Hematopoietic multipotent progenitor cell treated with erythropoietin and hydrocortisone succinate and interleukin-3 and kit ligand, for 15 days (in vitro differentiated cells): ENCODE measurements at regions not wholly inside any gene's neighbourhood (a gene's known extent, or its start where the extent isn't known, plus 50 kb on each side); places are given as distances from the start of the nearest gene placed in this dataset.
"Not testable (repeated sequence)": the region's sequence is repeated elsewhere in the genome, so short reads cannot be mapped to it uniquely, and the experiment has no call there.

Source experiments
- DNase-seq: peaks from one replicate; pipeline ENCODE4 v3.0.0-alpha.2; 2015; ENCODE audit warnings: low spot score

DNA sequence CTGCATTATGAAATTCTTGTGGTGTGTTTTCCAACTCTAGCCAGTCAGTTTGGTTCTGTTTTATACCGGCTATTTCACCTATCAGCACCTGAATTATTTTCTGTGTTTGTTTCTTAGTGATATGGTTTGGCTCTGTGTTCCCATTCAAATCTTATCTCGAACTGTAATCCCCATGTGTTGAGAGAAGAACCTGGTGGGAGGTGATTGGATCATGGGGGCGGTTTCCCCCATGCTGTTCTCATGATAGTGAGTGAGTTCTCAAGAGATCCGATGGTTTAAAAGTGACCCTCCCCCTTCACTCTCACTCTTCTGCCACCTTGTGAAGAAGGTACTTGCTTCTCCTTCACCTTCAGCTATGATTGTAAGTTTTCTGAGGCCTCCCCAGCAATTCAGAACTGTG, 1006.2 kb upstream of the FOXG1 start:
- not testable (repeated sequence) for DNase-seq

DNA sequence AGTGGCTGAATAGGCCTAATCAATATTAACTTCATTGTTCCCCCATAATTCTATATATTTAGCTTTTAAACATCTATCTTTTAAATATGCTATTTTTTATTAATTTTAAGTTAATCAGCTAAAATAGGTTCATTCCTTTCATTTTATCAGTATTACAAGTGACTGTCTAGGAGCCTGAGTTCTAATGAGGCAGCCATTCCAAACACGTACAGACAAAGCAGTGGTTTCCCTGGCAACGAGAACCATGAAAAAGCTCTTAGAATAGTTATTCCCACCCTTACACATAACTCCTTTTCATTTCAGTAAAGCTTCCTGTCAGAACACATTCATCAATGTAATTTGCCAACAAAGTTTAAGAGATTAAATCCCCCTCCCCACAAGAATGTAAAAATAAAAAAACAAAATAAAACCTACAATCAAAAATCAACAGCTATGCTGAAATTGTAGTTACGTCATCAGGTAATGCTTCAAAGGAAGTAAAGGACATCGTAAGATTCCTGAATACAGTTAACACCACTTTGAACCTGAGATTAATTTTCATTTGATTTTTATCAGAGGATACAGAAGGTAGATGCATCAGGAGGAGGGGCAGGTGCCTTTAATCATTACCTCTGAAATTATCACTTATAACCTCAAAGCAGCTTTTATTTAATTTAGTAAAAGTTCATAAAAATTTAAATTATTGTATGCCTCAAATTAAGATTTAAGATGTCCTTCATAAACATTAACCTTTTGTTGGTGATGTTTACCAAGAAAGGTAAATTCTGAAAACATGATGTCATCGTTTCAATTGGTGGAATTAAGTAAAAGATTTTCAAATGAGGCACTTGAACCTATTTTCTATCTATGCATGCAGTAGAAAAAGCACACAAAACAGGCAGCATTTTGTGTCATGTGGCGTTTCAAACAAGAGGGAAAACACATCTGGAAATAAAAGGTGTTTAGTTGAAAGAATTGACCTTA, 967.2 kb upstream of the FOXG1 start:
- DNase-seq, result not testable (repeated sequence)

GRCh38 chr14:27817746-27818430, 948.7 kb upstream of the FOXG1 start:
- DNase-seq, result not testable (repeated sequence)

DNA sequence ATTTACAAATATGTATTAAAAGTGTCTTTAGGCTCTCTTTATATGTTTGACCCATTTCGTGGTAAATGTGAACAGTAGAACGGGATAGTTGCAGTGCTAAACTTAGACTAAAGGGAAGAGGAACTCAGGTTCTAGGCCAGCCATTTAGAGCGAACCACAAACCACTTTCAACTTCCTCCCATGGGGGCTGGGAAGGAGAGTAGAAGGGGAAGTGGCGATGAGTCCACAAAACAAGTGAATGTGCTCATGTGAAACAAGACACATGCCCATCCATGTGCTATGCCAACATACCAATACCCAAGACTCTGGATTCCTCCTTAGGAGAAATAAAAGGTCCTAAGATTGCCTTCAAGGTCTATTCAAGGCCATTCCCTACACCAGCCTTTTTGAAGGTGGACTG, 940.4 kb upstream of the FOXG1 start:
- not testable (repeated sequence) for DNase-seq

DNA sequence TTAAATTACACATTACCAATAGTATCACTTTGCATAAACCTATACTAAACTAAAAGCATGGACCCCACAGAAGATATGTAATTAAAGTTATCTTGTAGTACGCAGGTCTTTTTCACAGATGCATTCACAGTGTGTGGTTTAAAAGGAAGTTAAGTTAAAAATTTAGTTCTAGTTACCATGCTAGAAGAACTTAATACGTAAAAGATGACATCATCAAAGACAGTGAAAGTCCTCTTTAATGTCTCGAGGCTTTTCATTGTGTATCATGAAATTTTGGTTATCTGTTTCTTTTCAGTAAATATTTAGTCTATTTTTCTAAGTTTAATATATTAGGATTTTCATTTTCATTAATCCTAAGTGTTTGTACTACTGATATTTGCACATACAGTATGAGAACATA, 934.6 kb upstream of the FOXG1 start:
- not testable (repeated sequence) for DNase-seq

GRCh38 chr14:27833001-27833400, 933.6 kb upstream of the FOXG1 start:
- not testable (repeated sequence) for DNase-seq

DNA sequence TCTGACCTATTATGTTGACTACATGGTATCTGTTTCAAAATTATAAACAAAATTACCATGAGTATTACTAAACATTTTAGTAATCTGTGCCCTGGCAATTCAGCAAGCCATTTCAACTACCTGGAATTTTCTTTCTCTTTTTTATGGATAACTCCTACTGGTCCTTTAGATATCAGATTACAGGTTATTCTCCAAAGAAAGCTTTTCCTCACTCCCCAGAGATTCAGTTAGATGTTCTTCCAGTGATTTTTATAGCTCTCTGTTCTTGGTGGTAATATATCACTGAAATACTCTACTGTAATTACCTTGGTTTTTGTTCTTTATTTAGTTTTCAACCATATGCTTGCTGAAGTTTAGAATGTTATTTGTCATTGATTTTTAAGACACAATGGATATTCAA, 930.2 kb upstream of the FOXG1 start:
- no peak for DNase-seq

DNA sequence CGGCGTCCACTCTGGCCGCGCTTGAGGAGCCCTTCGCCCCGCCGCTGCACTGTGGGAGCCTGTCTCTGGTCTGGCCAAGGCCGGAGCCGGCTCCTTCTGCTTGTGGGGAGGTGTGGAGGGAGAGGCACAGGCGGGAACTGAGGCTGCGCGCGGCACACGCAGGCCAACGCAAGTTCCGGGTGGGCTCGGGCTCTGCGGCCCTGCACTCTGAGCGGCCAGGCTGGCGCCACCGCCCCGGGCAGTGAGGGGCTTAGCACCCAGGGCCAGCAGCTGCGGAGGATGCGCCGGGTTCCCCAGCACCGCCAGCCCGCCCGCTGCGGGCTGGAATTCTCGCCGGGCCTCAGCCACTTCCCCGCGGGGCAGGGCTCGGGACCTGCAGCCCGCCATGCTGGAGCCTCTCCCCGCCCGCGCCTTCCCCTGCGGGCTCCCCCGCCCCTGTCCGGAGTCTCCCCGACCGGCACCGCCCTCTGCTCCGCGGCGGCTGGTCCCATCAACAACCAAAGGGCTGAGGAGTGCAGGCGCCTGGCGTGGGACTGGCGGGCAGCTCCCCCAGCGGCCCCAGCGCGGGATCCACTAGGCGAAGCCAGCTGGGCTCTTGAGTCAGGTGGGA, 921.2 kb upstream of the FOXG1 start:
- DNase-seq, result no peak

DNA sequence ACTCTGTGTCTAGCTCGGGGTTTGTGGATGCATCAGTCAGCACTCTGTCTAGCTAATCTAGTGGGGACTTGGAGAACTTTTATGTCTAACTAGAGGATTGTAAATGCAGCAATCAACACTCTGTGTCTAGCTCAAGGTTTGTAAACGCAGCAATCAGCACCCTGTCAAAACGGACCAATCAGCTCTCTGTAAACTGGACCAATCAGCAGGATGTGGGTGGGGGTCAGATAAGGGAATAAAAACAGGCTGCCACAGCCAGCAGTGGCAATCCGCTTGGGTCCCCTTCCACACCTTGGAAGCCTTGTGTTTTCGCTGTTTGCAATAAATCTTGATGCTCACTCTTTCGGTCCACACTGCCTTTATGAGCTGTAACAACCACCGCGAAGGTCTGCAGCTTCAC, 920.7 kb upstream of the FOXG1 start:
- DNase-seq, result no peak

DNA sequence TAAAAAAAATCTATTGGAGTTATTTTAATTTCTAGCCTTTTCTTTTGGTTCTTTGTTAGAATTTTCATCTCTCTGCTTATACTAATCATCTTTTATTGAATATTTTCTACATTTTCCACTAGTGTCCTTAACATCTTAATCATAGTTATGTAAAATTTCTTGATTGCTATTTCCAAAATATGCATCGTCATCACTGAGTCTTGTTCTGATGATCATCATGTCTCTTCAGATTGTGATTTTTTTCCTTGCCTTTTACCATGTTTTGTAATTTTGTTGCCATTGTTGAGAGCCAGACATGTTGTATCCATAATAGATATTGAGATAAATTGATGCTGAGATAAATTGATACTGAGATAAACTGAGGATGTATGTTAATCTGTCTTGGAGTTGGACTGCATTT, 919.1 kb upstream of the FOXG1 start:
- not testable (repeated sequence) for DNase-seq

- not testable (repeated sequence) for DNase-seq
Observed at GRCh38 chr14:27849193-27849592, 917.4 kb upstream of the FOXG1 start.

- DNase-seq, result no peak
Observed at GRCh38 chr14:27862684-27863083, 903.9 kb upstream of the FOXG1 start.

GRCh38 chr14:27863166-27863565, 903.4 kb upstream of the FOXG1 start:
- no peak for DNase-seq

GRCh38 chr14:27881063-27881462, 885.5 kb upstream of the FOXG1 start:
- no peak for DNase-seq

DNA sequence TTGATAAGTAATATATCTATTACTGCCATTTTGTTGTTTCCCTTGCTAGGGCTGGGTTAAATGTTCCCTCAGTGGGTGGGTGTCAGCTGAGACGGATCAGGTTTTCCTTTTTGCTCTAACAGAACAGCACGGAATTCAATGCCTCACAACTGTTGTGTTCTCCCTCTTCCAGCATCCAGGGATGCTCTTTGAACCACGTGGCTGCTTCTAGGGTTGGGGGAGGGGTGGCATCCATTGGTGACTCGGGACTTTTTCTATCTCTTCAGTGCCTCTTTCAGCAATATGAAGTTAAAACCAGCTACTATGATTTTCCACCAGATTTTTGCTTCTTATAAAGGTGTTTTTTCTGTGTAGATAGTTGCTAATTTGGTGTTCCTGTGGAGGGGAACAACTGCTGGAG, 884.9 kb upstream of the FOXG1 start:
- DNase-seq, result no peak

- no peak for DNase-seq
Observed at GRCh38 chr14:27886256-27886655, 880.3 kb upstream of the FOXG1 start.

DNA sequence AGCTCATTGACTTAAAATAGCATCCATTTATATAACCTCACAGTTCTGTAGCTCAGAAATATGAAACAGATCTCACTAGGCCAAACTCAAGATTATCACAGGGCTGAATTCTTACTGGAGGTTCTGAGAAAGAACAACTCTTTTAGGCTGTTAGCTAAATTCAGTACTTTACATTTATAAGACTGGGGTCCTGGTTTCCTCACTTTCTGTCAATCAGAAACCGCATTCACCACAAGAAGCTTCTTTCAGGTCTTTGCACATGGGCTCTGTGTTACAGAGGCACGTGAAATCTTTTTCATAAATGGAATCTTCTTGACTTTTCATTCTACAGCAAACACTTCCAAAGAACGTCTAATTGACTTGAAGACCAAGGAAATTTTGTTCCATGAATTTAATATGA, 876.3 kb upstream of the FOXG1 start:
- no peak for DNase-seq

GRCh38 chr14:27908484-27908883, 858.1 kb upstream of the FOXG1 start:
- not testable (repeated sequence) for DNase-seq

GRCh38 chr14:27916326-27916725, 850.3 kb upstream of the FOXG1 start:
- no peak for DNase-seq

- no peak for DNase-seq
Observed at GRCh38 chr14:27917896-27918295, 848.7 kb upstream of the FOXG1 start.

DNA sequence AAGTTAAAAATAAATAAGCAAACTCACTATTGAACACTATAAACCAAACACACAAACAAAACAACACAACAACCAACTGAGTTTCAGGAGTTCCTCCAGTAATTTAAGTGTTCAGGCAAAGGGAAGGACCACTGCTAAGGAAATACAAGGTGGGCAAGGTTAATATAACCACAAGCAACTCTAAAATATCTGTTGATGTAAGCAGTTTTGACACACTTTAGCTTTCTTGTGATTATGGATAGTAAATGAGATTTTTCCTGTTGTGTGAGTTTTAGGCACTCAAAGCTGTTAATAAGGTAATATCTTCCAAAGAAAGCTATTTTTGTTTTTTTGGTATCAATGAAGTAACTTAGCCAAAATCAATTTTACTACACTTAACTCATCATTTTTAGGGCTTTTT, 839.1 kb upstream of the FOXG1 start:
- DNase-seq, result no peak

DNA sequence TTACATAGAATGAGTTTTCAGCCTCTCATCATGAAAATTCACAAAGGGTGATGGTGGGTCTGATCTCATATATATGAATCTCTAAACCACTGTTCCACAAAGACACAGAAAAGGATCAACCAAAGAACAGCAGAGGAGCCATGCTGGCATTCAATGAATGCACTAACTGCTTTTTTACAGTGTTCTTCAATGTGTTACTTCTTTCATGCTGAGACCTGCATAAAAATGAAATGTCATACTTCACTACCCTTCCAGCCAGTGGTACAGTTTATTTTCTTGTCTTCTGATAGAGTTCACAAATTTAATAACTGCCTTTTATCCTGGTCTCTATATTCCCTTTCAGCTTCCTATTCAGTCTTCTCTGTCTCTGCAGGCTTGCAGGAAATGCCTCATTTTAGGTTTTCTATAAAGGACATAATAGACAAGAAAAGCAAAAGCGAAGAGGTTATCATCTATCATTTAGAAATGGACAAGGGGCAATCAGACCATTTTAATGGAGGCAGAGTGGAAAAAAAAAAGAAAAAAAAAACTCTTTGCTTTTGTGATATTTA, 836.7 kb upstream of the FOXG1 start:
- DNase-seq, result no peak

GRCh38 chr14:27938392-27938791, 828.2 kb upstream of the FOXG1 start:
- DNase-seq, result no peak
